Mesendoderm (in vitro differentiated cells): ENCODE measurements at regions not wholly inside any gene's neighbourhood (a gene's known extent, or its start where the extent isn't known, plus 50 kb on each side); places are given as distances from the start of the nearest gene placed in this dataset.

Experiments
- DNase-seq: peaks from one replicate; pipeline ENCODE4 v3.0.0; 2013
- H2AK5ac ChIP-seq: 2 replicates; pipeline ENCODE4 v1.6.1; 2013; ENCODE audit warnings: low read length, inconsistent platforms
- H2BK120ac ChIP-seq: 2 replicates; pipeline ENCODE4 v1.6.1; 2013; ENCODE audit warnings: low read depth, mild to moderate bottlenecking, low read length, moderate library complexity, mixed read lengths
- H2BK15ac ChIP-seq: replicated peaks from 2 replicates; pipeline ENCODE4 v1.6.1; 2013; ENCODE audit warnings: low read depth, mild to moderate bottlenecking, moderate library complexity
- H2BK5ac ChIP-seq: 2 replicates; pipeline ENCODE4 v1.6.1; 2013; ENCODE audit warnings: low read length, inconsistent platforms
- H3K18ac ChIP-seq: 2 replicates; pipeline ENCODE4 v1.6.1; 2013; ENCODE audit warnings: mild to moderate bottlenecking, low read length, mixed read lengths
- H3K23ac ChIP-seq: one replicate; pipeline ENCODE4 v1.6.1; 2013; ENCODE audit warnings: low read length
- H3K27ac ChIP-seq: 2 replicates; pipeline ENCODE4 v1.5.1; 2013; ENCODE audit warnings: low read depth, mild to moderate bottlenecking, inconsistent platforms, low read length, moderate library complexity
- H3K27me3 ChIP-seq: 2 replicates; pipeline ENCODE4 v1.6.1; 2013; ENCODE audit warnings: low read length, control low read depth, mild to moderate bottlenecking, inconsistent platforms; ENCODE audit not compliant: insufficient read depth, poor library complexity
- H3K36me3 ChIP-seq: 2 replicates; pipeline ENCODE4 v1.6.1; 2013; ENCODE audit warnings: low read length, inconsistent platforms; ENCODE audit not compliant: control insufficient read depth, insufficient read depth
- H3K4ac ChIP-seq: one replicate; pipeline ENCODE4 v1.6.1; 2013; ENCODE audit warnings: low read depth, mild to moderate bottlenecking, low read length, moderate library complexity
- H3K4me1 ChIP-seq: 2 replicates; pipeline ENCODE4 v1.6.1; 2013; ENCODE audit warnings: low read depth, low read length, inconsistent platforms; ENCODE audit not compliant: control insufficient read depth
- H3K4me2 ChIP-seq: 2 replicates; pipeline ENCODE4 v1.6.1; 2013; ENCODE audit warnings: low read length
- H3K4me3 ChIP-seq: 2 replicates; pipeline ENCODE4 v1.5.1; 2013; ENCODE audit warnings: mild to moderate bottlenecking, low read length
- H3K56ac ChIP-seq: one replicate; pipeline ENCODE4 v1.6.1; 2013; ENCODE audit warnings: low read length
- H3K79me1 ChIP-seq: 2 replicates; pipeline ENCODE4 v1.6.1; 2013; ENCODE audit warnings: low read length, inconsistent platforms
- H3K79me2 ChIP-seq: 2 replicates; pipeline ENCODE4 v1.6.1; 2013; ENCODE audit warnings: mild to moderate bottlenecking, low read length; ENCODE audit not compliant: control insufficient read depth, insufficient read depth
- H3K9ac ChIP-seq: 2 replicates; pipeline ENCODE4 v1.6.1; 2013; ENCODE audit warnings: low read length, inconsistent platforms
- H4K5ac ChIP-seq: one replicate; pipeline ENCODE4 v1.6.1; 2013; ENCODE audit warnings: low read length
- H4K8ac ChIP-seq: one replicate; pipeline ENCODE4 v1.6.1; 2013; ENCODE audit warnings: low read depth, mild to moderate bottlenecking, control low read depth, low read length, moderate library complexity
- WGBS: extraction: QIAGEN DNeasy Blood & Tissue Kit; methylation state at CpG from one replicate; pipeline ENCODE4 v1.1.7; 2013; ENCODE audit warnings: low lambda C conversion rate, missing lambda C conversion rate; ENCODE audit not compliant: insufficient coverage; ENCODE audit errors: extremely low coverage; 5-methylcytosine and 5-hydroxymethylcytosine counted together

DNA sequence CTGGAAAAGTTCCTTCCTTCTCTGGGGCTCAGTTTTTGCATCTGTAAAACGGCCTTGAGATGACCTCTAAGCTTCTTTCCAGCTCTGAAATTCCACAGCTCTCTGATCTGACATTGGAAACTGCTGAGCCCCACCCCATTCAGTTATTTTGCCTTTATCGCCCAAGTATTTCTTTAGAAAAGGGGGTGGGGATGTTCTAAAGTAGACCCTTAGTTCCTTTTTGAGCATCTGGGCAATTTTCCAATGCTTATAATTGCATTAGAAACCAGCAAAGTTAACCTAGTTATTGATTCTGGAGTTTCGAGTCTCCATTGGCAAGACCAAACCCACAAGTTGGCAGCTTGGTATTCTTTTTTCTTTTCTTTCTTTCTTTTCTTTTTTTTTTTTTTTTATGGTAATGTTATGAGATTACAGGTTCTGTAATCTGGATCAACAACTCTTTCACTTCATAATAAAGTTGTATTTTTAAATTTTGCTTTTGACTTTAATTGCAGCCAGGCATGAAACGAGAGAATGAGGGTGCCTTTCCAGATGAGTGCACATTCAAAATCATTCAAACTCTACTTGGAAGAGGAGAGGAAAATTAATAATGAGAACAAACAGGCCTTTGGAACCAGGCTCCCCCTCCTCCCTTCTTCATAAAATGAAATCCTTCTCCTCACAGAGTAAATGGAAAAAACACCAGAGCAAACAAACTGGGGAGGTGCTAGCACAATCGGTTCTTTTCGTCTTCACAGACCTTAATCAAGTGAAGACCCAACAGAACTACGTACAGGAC lies 76.8 kb upstream of the LRIG1 start:
- H4K8ac ChIP-seq = no peak overlapping the region
- no peaks in the 10 kb centered on the region for H3K79me1 ChIP-seq
- H3K4ac ChIP-seq = no peak overlapping the region
- no peak overlapping the region for H3K23ac ChIP-seq
- H3K9ac ChIP-seq = no peak overlapping the region
- no peaks in the 10 kb centered on the region for H3K79me2 ChIP-seq
- H2BK5ac ChIP-seq = no peak overlapping the region
- no CpG with 5 or more reads among the region's 7 CpGs for WGBS
- no peak overlapping the region for H3K27ac ChIP-seq
- H3K27me3 ChIP-seq = no peaks in the 10 kb centered on the region
- no peak overlapping the region for H3K56ac ChIP-seq
- no peak overlapping the region for H2AK5ac ChIP-seq
- no peak overlapping the region for H3K18ac ChIP-seq
- H2BK15ac ChIP-seq = no peak overlapping the region
- no peak overlapping the region for H3K4me2 ChIP-seq
- H3K4me1 ChIP-seq = peaks cover 3% of the 10 kb centered on the region
- DNase-seq = no peak
- H2BK120ac ChIP-seq = no peak overlapping the region
- H4K5ac ChIP-seq = no peak overlapping the region
- H3K4me3 ChIP-seq = no peak overlapping the region
- H3K36me3 ChIP-seq = no peaks in the 10 kb centered on the region

DNA sequence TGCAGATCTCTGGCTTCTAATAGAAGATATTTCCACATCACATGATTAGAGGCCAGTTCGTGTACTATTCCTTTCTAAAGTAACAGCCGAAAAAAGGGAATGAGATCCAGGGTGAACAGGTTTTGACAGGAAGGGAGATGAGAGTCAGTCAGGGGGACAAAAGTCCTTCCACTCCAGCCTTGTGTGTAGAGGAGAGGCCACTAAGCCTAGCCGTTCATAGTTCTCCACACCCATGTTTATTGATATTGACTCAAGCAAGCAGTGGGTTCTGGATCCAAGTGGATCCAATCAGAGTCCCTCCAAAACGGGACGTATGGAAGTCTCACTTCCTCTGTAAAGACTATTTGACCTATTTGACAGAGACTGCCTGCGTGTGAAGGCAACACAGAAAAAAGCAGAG lies 80.4 kb upstream of the LRIG1 start:
- no peaks in the 10 kb centered on the region for H3K79me2 ChIP-seq
- no peak overlapping the region for H3K23ac ChIP-seq
- no peak overlapping the region for H3K4ac ChIP-seq
- no peak overlapping the region for H4K8ac ChIP-seq
- H3K27me3 ChIP-seq = no peaks in the 10 kb centered on the region
- H2BK15ac ChIP-seq = no peak overlapping the region
- H2BK120ac ChIP-seq = no peak overlapping the region
- H4K5ac ChIP-seq = no peak overlapping the region
- H3K79me1 ChIP-seq = no peaks in the 10 kb centered on the region
- no peak overlapping the region for H3K4me2 ChIP-seq
- no peak overlapping the region for H3K56ac ChIP-seq
- no peak overlapping the region for H3K27ac ChIP-seq
- DNase-seq = no peak
- H3K9ac ChIP-seq = no peak overlapping the region
- no peak overlapping the region for H3K4me3 ChIP-seq
- no peaks in the 10 kb centered on the region for H3K4me1 ChIP-seq
- no peak overlapping the region for H2AK5ac ChIP-seq
- WGBS = no CpG with 5 or more reads among the region's 6 CpGs
- no peaks in the 10 kb centered on the region for H3K36me3 ChIP-seq
- H2BK5ac ChIP-seq = no peak overlapping the region
- no peak overlapping the region for H3K18ac ChIP-seq

DNA sequence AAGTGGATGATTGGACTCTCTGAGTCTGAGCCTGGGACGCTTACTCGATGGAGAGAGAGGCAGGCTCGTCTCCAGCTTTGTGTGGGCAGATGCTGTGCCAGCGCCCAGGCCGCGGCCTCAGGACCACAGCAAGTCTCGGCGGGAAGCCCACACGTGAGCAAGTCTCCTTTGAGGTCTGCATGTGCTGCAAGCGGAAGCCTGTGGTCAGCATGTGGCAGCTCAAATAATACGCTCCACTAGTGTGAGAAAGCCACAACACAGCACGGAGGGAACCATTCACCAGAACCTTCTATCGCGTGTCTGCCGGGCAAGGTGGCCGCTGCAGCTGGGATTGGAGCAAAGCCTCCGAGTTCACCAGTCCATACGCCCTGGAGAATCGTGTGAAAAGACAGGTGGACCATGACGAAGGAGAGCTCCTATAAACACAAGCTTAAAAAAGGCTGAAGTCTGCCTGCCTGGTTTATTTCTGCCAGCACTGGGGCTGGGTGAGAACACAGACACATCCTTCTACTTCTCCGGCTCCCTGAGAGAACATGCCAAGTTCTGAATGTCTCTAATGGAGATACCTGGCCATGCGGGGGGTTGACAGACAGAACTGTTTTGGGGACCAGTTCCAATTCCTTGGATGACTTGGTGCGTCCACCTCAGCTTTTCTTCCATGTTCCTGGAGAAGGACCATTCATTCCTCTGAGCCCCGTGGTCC lies 82.0 kb upstream of the LRIG1 start:
- Histone ChIP-seq H2AK5ac (no peak overlapping the region), H3K18ac (no peak overlapping the region), H3K23ac (no peak overlapping the region), H3K79me1 (no peaks in the 10 kb centered on the region), H3K4me3 (no peak overlapping the region), H3K27me3 (no peaks in the 10 kb centered on the region), H3K4ac (no peak overlapping the region), H2BK120ac (no peak overlapping the region), H3K4me2 (no peak overlapping the region), H2BK15ac (no peak overlapping the region), H3K27ac (no peak overlapping the region), H3K4me1 (no peaks in the 10 kb centered on the region), H3K56ac (no peak overlapping the region), H4K8ac (no peak overlapping the region), H3K36me3 (no peaks in the 10 kb centered on the region), H3K9ac (no peak overlapping the region), H2BK5ac (no peak overlapping the region), H3K79me2 (no peaks in the 10 kb centered on the region), H4K5ac (no peak overlapping the region)
- DNase-seq = no peak
- WGBS = no CpG with 5 or more reads among the region's 24 CpGs

DNA sequence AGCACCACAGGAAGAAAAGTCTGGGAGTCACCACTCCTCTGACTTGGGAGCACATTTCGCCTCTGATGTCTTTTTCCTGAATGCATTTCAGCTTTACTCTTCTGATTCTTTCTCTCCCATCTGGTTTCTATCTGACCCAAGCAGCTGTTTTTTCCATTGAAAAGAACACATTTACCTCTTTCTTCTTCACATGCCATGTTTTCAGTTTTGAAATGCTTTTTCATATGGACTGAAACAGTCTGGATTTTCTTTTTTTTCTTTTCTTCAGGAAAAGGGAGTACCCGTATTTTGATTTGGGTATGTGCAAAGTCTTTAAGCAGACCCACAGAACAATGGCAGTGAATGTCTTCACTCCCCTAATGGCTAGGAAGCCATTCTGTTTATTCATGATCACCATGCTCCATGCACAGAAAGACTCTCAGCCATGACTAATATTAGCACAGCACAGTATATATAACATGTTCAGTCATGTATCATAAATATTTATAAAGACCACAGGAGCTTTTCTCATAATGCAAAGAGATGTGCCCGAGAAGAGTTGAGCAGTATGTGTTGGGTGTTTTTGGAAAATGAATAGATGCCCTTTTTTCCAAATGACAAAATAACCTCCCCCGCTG lies 82.7 kb upstream of the LRIG1 start:
- Histone ChIP-seq H3K23ac (no peak overlapping the region), H3K79me2 (no peaks in the 10 kb centered on the region), H3K18ac (no peak overlapping the region), H3K27me3 (no peaks in the 10 kb centered on the region), H2BK120ac (no peak overlapping the region), H3K4me3 (no peak overlapping the region), H3K79me1 (no peaks in the 10 kb centered on the region), H2BK15ac (no peak overlapping the region), H4K5ac (no peak overlapping the region), H3K27ac (no peak overlapping the region), H3K9ac (no peak overlapping the region), H3K4me2 (no peak overlapping the region), H3K56ac (no peak overlapping the region), H4K8ac (no peak overlapping the region), H3K36me3 (no peaks in the 10 kb centered on the region), H2AK5ac (no peak overlapping the region), H3K4me1 (no peaks in the 10 kb centered on the region), H3K4ac (no peak overlapping the region), H2BK5ac (no peak overlapping the region)
- WGBS = no CpG with 5 or more reads among the region's 4 CpGs
- DNase-seq = no peak

DNA sequence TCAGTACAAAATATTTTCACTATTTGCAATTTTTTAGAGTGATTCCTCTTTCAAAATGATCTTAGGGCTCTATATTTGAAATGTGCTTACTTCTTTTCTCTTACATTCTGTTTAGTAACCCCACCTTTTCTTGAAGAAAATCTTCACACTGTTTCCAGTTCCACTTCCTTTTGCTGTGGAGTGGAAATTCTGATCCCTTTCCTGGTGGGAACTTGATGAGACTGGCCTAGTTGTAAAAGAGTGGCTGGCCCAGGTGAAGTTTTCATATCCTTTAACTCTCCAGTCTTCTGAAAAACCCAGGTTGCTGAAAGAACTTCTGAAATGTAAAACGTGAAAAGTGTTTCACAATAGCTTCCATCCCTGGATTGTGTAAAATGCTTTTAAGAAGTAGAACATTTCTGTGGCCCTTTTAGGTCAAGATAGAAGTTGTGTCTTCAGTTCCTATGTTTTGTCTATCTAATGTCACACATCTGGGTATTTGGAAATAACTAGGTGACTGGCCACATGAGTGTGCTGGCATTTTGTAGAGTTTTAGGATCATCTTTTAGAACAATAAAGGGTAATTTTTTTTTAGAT lies 84.8 kb upstream of the LRIG1 start:
- Histone ChIP-seq H3K36me3 (no peaks in the 10 kb centered on the region), H2BK15ac (no peak overlapping the region), H4K8ac (no peak overlapping the region), H3K79me2 (no peaks in the 10 kb centered on the region), H3K4me1 (no peaks in the 10 kb centered on the region), H3K4me2 (no peak overlapping the region), H3K9ac (no peak overlapping the region), H2BK120ac (no peak overlapping the region), H3K23ac (no peak overlapping the region), H3K56ac (no peak overlapping the region), H3K27me3 (no peaks in the 10 kb centered on the region), H2AK5ac (no peak overlapping the region), H4K5ac (no peak overlapping the region), H3K27ac (no peak overlapping the region), H3K79me1 (no peaks in the 10 kb centered on the region), H2BK5ac (no peak overlapping the region), H3K4me3 (no peak overlapping the region), H3K4ac (no peak overlapping the region), H3K18ac (no peak overlapping the region)
- WGBS = no CpG with 5 or more reads among the region's 1 CpG
- no peak for DNase-seq
